Activated CD4-positive, alpha-beta T cell treated with anti-CD3 and anti-CD28 coated beads for 48 hours (primary cell): ENCODE measurements at regions not wholly inside any gene's neighbourhood (a gene's known extent, or its start where the extent isn't known, plus 50 kb on each side); places are given as distances from the start of the nearest gene placed in this dataset.

Source experiments
- DNase-seq: peaks from one replicate; pipeline ENCODE4 v3.0.0-alpha.2; 2020

GRCh38 chr12:63224396-63224795 lies 73.4 kb upstream of the AVPR1A start:
- DNase-seq: no peak

- DNase-seq: no peak
These were observed 72.1 kb upstream of the AVPR1A start for GRCh38 chr12:63223128-63223527.

GRCh38 chr12:63222582-63222981 lies 71.6 kb upstream of the AVPR1A start:
- no peak for DNase-seq

- no peak for DNase-seq
These were observed 69.9 kb upstream of the AVPR1A start for GRCh38 chr12:63220921-63221320.

GRCh38 chr12:63212316-63212715 lies 61.3 kb upstream of the AVPR1A start:
- DNase-seq: no peak

- no peak for DNase-seq
These were observed 58.0 kb upstream of the AVPR1A start for GRCh38 chr12:63208956-63209355.

- no peak for DNase-seq
These were observed 55.9 kb upstream of the AVPR1A start for GRCh38 chr12:63206909-63207308.

- DNase-seq: no peak
These were observed 55.5 kb upstream of the AVPR1A start for GRCh38 chr12:63206494-63206893.
